ENCODE measurements at regions not wholly inside any gene's neighbourhood (a gene's known extent, or its start where the extent isn't known, plus 50 kb on each side); places are given as distances from the start of the nearest gene placed in this dataset.

DNA sequence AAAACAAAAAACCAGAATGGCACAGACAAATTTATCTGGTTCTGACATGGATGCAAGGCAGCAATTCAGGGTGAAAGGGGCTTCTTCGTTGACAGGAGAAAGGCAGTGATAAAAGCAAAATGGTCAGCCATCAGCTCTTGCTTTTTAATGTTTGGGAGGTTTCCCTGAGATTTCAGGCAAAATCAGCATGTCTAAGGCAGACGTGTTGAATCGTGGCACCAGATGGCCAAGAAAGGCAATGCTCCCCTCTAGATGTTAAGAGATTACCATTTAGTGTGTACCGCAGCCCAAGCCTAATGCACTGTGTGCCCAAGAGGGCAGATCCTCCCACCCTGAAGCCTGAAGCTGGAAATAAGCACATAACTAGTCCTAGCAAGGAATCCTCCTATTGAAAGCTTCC, 88.8 kb upstream of the GALNT18 start:
- DNase-seq = no peak

GRCh38 chr11:11709447-11710239, 87.8 kb upstream of the GALNT18 start:
- DNase-seq = no peak

DNA sequence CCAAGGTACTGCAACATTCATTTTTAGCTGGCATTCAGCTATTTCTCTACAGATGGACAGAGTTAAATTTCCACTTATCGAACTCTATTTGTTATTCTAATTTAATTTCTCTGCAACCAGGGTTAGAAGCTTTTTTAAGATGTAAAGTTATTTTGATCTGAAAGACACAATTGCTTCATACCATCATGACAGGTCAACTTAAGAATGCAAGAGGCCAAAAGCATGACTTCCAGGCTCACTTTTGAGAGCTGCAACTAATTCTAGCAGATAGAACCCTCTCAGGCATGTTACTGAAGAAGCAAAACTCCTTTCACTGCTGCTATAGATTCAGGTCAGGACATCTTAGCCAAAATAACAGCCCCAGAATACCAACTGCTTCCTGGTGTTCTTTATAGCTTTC, 86.5 kb upstream of the GALNT18 start:
- DNase-seq = no peak

- DNase-seq = no peak
Measured at GRCh38 chr11:11706028-11706427, 84.2 kb upstream of the GALNT18 start.

DNA sequence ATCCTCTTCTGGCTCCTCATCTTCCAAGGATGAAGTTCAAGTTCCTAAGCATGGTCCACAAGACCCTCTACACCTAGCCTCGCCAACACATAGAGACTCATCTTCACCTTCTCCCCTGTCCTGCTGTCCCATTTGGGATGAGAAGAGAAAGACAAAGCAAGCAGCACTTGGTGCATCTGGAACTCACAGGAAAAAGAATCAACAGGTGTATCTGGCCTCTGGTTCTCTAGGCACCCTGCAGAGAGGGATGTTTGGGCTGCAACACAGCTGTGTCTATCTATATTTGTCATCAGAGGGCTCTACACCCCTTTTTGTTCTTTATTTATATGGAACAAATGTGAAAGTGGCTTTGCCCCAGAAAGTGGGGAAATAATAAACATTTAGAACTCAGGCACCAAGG, 82.1 kb upstream of the GALNT18 start:
- no peak for DNase-seq

DNA sequence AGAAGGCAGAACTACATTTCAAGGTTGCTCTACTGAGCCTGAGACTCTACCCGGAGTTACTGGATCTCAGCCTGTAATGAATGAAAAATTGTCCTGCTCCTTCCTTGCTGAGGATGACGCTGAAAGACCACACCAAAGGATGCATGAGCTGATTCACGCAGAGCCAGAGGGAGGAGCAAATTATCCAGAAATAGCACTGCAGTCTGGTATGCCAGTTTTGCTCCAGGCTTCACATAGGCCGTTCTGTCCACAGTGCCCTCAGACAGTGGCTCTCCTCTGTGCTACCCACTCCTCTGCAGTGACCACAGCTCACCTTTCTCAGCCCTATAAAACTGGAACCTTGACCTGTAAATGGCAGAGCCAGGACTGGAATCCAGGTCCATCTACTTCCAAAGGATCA, 79.3 kb upstream of the GALNT18 start:
- DNase-seq = no peak

- DNase-seq = no peak
Measured at GRCh38 chr11:11697796-11698195, 76.0 kb upstream of the GALNT18 start.

- no peak for DNase-seq
Measured at GRCh38 chr11:11691296-11692151, 69.7 kb upstream of the GALNT18 start.

DNA sequence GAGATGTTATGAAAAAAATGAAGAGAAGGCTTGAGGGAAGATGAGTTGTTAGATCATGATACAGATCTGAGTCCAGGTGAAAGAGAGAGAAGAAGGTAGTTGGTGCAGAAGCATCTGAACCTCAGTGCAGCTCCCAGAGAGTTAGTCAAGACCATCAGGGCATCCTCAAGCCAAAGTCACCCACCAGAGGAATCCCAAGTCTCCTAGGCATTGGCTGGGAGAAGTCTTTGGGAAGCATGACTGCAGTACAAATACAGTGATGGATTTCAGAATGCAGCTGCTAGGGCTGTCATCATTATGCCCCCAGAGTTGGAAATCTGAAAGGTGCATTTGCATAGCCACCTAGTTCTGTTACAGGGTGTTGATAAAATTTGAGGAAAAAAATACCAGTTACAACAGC, 59.7 kb upstream of the GALNT18 start:
- DNase-seq = no peak

GRCh38 chr11:11677672-11678356, 56.0 kb upstream of the GALNT18 start:
- DNase-seq = no peak

DNA sequence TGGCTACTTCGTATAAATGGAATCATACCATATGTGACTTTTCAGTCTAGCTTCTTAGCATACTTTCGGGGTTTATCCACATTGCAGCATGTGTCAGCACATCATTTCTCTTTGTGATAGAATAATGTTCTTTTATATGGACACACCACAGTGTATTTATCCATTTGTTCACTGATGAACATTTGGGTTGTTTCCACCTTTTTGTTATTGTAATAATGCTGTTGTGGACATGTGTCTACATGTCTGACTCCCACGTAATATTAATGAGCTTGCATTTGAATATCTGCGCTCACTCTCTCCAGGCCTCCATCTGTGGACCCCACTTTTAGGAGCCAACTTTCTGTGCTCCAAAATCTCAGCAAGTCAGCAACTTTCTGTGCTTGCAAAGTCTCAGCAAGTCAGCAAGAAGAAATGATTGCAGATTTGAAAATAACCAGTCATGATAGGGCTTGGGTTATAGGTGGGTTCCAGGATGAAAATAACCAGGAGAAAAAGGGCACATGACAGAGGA, 53.9 kb upstream of the GALNT18 start:
- no peak for DNase-seq

DNA sequence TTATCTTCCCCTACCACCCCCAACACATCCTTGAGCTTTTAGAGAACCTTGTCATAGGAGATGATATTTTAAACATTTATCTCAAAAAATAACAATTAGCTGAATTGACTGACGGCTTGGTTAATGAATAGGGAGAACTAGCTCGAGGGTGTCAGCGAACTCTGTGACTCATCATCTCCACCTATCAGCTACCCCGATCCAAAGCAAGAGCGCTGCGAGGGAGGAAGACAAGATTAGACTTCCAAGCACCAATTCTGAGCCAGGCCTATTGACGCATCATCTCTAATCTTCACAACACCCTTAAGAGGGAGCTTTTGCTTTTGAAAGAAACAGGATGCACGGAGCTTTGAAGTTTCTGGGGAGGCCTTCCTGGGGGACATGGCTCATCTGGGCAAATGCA, 51.0 kb upstream of the GALNT18 start:
- no peak for DNase-seq

GRCh38 chr11:11672101-11672500, 50.3 kb upstream of the GALNT18 start:
- no peak for DNase-seq

Data from suppressor macrophage treated with lipopolysaccharide for 4 hours (primary cell).